NT2/D1 (cell line): ENCODE measurements at regions not wholly inside any gene's neighbourhood (a gene's known extent, or its start where the extent isn't known, plus 50 kb on each side); places are given as distances from the start of the nearest gene placed in this dataset.

ENCODE experiments used
- DNase-seq: peaks from one replicate; pipeline ENCODE4 v3.0.0-alpha.2; 2011; ENCODE audit warnings: low read depth, low spot score
- H3K27me3 ChIP-seq: 2 replicates; pipeline ENCODE4 v1.6.0; 2011; ENCODE audit warnings: mild to moderate bottlenecking; ENCODE audit not compliant: insufficient read length, insufficient read depth
- H3K36me3 ChIP-seq: 2 replicates; pipeline ENCODE4 v1.6.1; 2011; ENCODE audit warnings: mild to moderate bottlenecking, low read length, mixed read lengths; ENCODE audit not compliant: insufficient read depth, insufficient read length
- H3K4me1 ChIP-seq: 2 replicates; pipeline ENCODE4 v1.5.1; 2011; ENCODE audit not compliant: insufficient read depth, insufficient read length
- H3K4me3 ChIP-seq: 2 replicates; pipeline ENCODE4 v1.5.1; 2011; ENCODE audit warnings: low read depth; ENCODE audit not compliant: insufficient read length
- H3K9ac ChIP-seq: 2 replicates; pipeline ENCODE4 v1.6.0; 2011; ENCODE audit warnings: low read depth; ENCODE audit not compliant: insufficient read length
- H3K9me3 ChIP-seq: 2 replicates; pipeline ENCODE4 v1.5.1; 2011; ENCODE audit warnings: mild to moderate bottlenecking, low read length; ENCODE audit not compliant: insufficient read depth
- SUZ12 ChIP-seq: IDR thresholded peaks from 2 replicates; pipeline ENCODE4 v1.6.1; 2011; ENCODE audit not compliant: insufficient read length, insufficient read depth; ENCODE audit errors: extremely low read depth
- YY1 ChIP-seq: IDR thresholded peaks from 2 replicates; pipeline ENCODE4 v1.6.1; 2011; ENCODE audit not compliant: insufficient read length, insufficient read depth
- ZNF274 ChIP-seq: IDR thresholded peaks from 2 replicates; pipeline ENCODE4 v1.6.1; 2011; ENCODE audit warnings: mild to moderate bottlenecking, low read depth, low read length

GRCh38 chr14:101120641-101121507 lies 217.4 kb upstream of the RTL1 start:
- Histone ChIP-seq H3K4me3 (no peak overlapping the region), H3K9ac (no peak overlapping the region), H3K27me3 (no peaks in the 10 kb centered on the region), H3K9me3 (no peaks in the 10 kb centered on the region), H3K4me1 (no peaks in the 10 kb centered on the region), H3K36me3 (no peaks in the 10 kb centered on the region)
- TF ChIP-seq SUZ12: no peak
- no peak for DNase-seq

GRCh38 chr14:101121508-101122139 lies 218.1 kb upstream of the RTL1 start:
- Histone ChIP-seq H3K9me3 (no peaks in the 10 kb centered on the region), H3K27me3 (no peaks in the 10 kb centered on the region), H3K36me3 (no peaks in the 10 kb centered on the region), H3K4me1 (no peaks in the 10 kb centered on the region), H3K4me3 (no peak overlapping the region), H3K9ac (no peak overlapping the region)
- no peak for TF ChIP-seq SUZ12
- no peak for DNase-seq

- no peak for DNase-seq
Measured at GRCh38 chr14:101122237-101123141, 219.0 kb upstream of the RTL1 start.

GRCh38 chr14:101123618-101124510 lies 220.3 kb upstream of the RTL1 start:
- Histone ChIP-seq H3K9me3 (no peaks in the 10 kb centered on the region), H3K4me3 (no peak overlapping the region), H3K4me1 (no peaks in the 10 kb centered on the region), H3K9ac (no peak overlapping the region), H3K36me3 (no peaks in the 10 kb centered on the region), H3K27me3 (no peaks in the 10 kb centered on the region)
- TF ChIP-seq ZNF274 (no peak), SUZ12 (no peak), YY1 (no peak)
- no peak for DNase-seq

More at GRCh38 chr14:101122237-101123141, 219.0 kb upstream of the RTL1 start:
- no peak overlapping the region for H3K4me3 ChIP-seq
- H3K27me3 ChIP-seq: no peaks in the 10 kb centered on the region
- H3K9ac ChIP-seq: no peak overlapping the region
- H3K9me3 ChIP-seq: no peaks in the 10 kb centered on the region
- H3K36me3 ChIP-seq: no peaks in the 10 kb centered on the region
- H3K4me1 ChIP-seq: no peaks in the 10 kb centered on the region
- TF ChIP-seq ZNF274: no peak
- TF ChIP-seq SUZ12: no peak
- no peak for TF ChIP-seq YY1

- Histone ChIP-seq H3K9me3 (no peaks in the 10 kb centered on the region), H3K9ac (no peak overlapping the region), H3K27me3 (no peaks in the 10 kb centered on the region), H3K4me3 (no peak overlapping the region), H3K36me3 (no peaks in the 10 kb centered on the region), H3K4me1 (no peaks in the 10 kb centered on the region)
- TF ChIP-seq SUZ12 (no peak), ZNF274 (no peak), YY1 (no peak)
- no peak for DNase-seq
Measured at GRCh38 chr14:101124815-101125214, 221.3 kb upstream of the RTL1 start.

GRCh38 chr14:101125313-101125712 lies 221.8 kb upstream of the RTL1 start:
- Histone ChIP-seq H3K9me3 (no peaks in the 10 kb centered on the region), H3K4me3 (no peak overlapping the region), H3K27me3 (no peaks in the 10 kb centered on the region), H3K36me3 (no peaks in the 10 kb centered on the region), H3K9ac (no peak overlapping the region), H3K4me1 (no peaks in the 10 kb centered on the region)
- DNase-seq: no peak
- no peak for TF ChIP-seq YY1
- no peak for TF ChIP-seq SUZ12
- no peak for TF ChIP-seq ZNF274
